Left ventricle myocardium inferior (tissue), 1 donor: ENCODE measurements at regions not wholly inside any gene's neighbourhood (a gene's known extent, or its start where the extent isn't known, plus 50 kb on each side); places are given as distances from the start of the nearest gene placed in this dataset.
"Not testable (repeated sequence)": the region's sequence is repeated elsewhere in the genome, so short reads cannot be mapped to it uniquely, and the experiment has no call there.

Experiments
- DNase-seq: peaks from one replicate; pipeline ENCODE4 v3.0.0-alpha.2; 2020
- H3K27ac ChIP-seq: fragments of 200-600 bp; replicated peaks from 2 replicates; pipeline ENCODE4 v1.8.0; 2021
- H3K27me3 ChIP-seq: fragments of 200-600 bp; 2 replicates; pipeline ENCODE4 v1.8.0; 2021; ENCODE audit warnings: low read depth
- H3K36me3 ChIP-seq: fragments of 200-600 bp; 2 replicates; pipeline ENCODE4 v1.8.0; 2021
- H3K4me1 ChIP-seq: fragments of 200-600 bp; 2 replicates; pipeline ENCODE4 v1.8.0; 2021
- H3K4me3 ChIP-seq: fragments of 200-600 bp; 2 replicates; pipeline ENCODE4 v1.8.0; 2021; ENCODE audit warnings: mild to moderate bottlenecking, moderate library complexity
- H3K9me3 ChIP-seq: fragments of 200-600 bp; replicated peaks from 2 replicates; pipeline ENCODE4 v1.8.0; 2021
- intact Hi-C: fragments of 100-400 bp; cut with micrococcal nuclease; formaldehyde crosslinking; loops from one replicate; pipeline ENCODE4 v1.11.0; 2022
- donor health status: DM: no; HTN: yes; CAD: no; lungs with severe emphysema.

- H3K9me3 ChIP-seq, H3K4me3 ChIP-seq, DNase-seq, H3K27ac ChIP-seq, H3K36me3 ChIP-seq, H3K4me1 ChIP-seq, H3K27me3 ChIP-seq, intact Hi-C loops: not testable (repeated sequence)
Observed at GRCh38 chr21:10100873-10101272, 420.5 kb upstream of the TPTE start.

- intact Hi-C loops, H3K4me3 ChIP-seq, H3K27me3 ChIP-seq, H3K36me3 ChIP-seq, H3K27ac ChIP-seq, H3K4me1 ChIP-seq, DNase-seq: not testable (repeated sequence)
- H3K9me3 ChIP-seq, result peaks cover 13% of the 10 kb centered on the region
Observed at GRCh38 chr21:10119342-10119741, 402.0 kb upstream of the TPTE start.

- intact Hi-C loops, DNase-seq, H3K36me3 ChIP-seq: not testable (repeated sequence)
Observed at GRCh38 chr21:10119746-10120535, 401.4 kb upstream of the TPTE start.

GRCh38 chr21:10120536-10120934 is 400.8 kb upstream of the TPTE start:
- DNase-seq, H3K36me3 ChIP-seq, H3K4me1 ChIP-seq, intact Hi-C loops, H3K4me3 ChIP-seq, H3K27me3 ChIP-seq, H3K27ac ChIP-seq: not testable (repeated sequence)
- peaks cover 16% of the 10 kb centered on the region for H3K9me3 ChIP-seq

More at GRCh38 chr21:10119746-10120535, 401.4 kb upstream of the TPTE start:
- not testable (repeated sequence) for H3K4me3 ChIP-seq, H3K27me3 ChIP-seq, H3K27ac ChIP-seq, H3K4me1 ChIP-seq
- H3K9me3 ChIP-seq, result peaks cover 13% of the 10 kb centered on the region

GRCh38 chr21:10120965-10121550 is 400.3 kb upstream of the TPTE start:
- H3K4me1 ChIP-seq, H3K36me3 ChIP-seq, H3K27ac ChIP-seq, intact Hi-C loops, H3K27me3 ChIP-seq, H3K4me3 ChIP-seq, DNase-seq: not testable (repeated sequence)
- H3K9me3 ChIP-seq, result peaks cover 18% of the 10 kb centered on the region

GRCh38 chr21:10121816-10122455 is 399.4 kb upstream of the TPTE start:
- DNase-seq, H3K27ac ChIP-seq, H3K27me3 ChIP-seq, H3K36me3 ChIP-seq, intact Hi-C loops, H3K4me1 ChIP-seq, H3K4me3 ChIP-seq: not testable (repeated sequence)
- H3K9me3 ChIP-seq, result peaks cover 18% of the 10 kb centered on the region

- H3K27ac ChIP-seq, H3K4me1 ChIP-seq, intact Hi-C loops, DNase-seq, H3K27me3 ChIP-seq, H3K36me3 ChIP-seq, H3K4me3 ChIP-seq: not testable (repeated sequence)
- peaks cover 18% of the 10 kb centered on the region for H3K9me3 ChIP-seq
Observed at GRCh38 chr21:10122801-10123507, 398.4 kb upstream of the TPTE start.

- intact Hi-C loops, H3K4me3 ChIP-seq, H3K36me3 ChIP-seq, H3K4me1 ChIP-seq, H3K27me3 ChIP-seq, H3K27ac ChIP-seq: not testable (repeated sequence)
- DNase-seq, result peak; percentile 7
- peaks cover 18% of the 10 kb centered on the region for H3K9me3 ChIP-seq
Observed at GRCh38 chr21:10123508-10123885, 397.9 kb upstream of the TPTE start.

GRCh38 chr21:10125616-10126015 is 395.8 kb upstream of the TPTE start:
- H3K9me3 ChIP-seq, H3K27ac ChIP-seq, H3K36me3 ChIP-seq, H3K4me1 ChIP-seq, DNase-seq, intact Hi-C loops, H3K4me3 ChIP-seq, H3K27me3 ChIP-seq: not testable (repeated sequence)

GRCh38 chr21:10134119-10134518 is 387.3 kb upstream of the TPTE start:
- DNase-seq, H3K4me1 ChIP-seq, H3K4me3 ChIP-seq, H3K27ac ChIP-seq, intact Hi-C loops, H3K36me3 ChIP-seq, H3K9me3 ChIP-seq, H3K27me3 ChIP-seq: not testable (repeated sequence)

- H3K4me3 ChIP-seq, H3K27ac ChIP-seq, DNase-seq, H3K9me3 ChIP-seq, H3K27me3 ChIP-seq, H3K36me3 ChIP-seq, H3K4me1 ChIP-seq, intact Hi-C loops: not testable (repeated sequence)
Observed at GRCh38 chr21:10135879-10136278, 385.5 kb upstream of the TPTE start.

GRCh38 chr21:10154178-10154577 is 367.2 kb upstream of the TPTE start:
- H3K4me3 ChIP-seq, H3K36me3 ChIP-seq, H3K27ac ChIP-seq, DNase-seq, H3K27me3 ChIP-seq, intact Hi-C loops, H3K4me1 ChIP-seq, H3K9me3 ChIP-seq: not testable (repeated sequence)
